H1 (cell line): ENCODE measurements at regions not wholly inside any gene's neighbourhood (a gene's known extent, or its start where the extent isn't known, plus 50 kb on each side); places are given as distances from the start of the nearest gene placed in this dataset.
A peak's percentile ranks its signal among the peaks of the same experiment; 100 is the strongest.

Source experiments
- CTCF ChIA-PET: fragments of 300-600 bp; sonication (Branson Sonifier 250); formaldehyde crosslinking; loops from one replicate; lab custom pipeline; 2021; ENCODE audit not compliant: partially characterized antibody; lab: Charles Lee
- POLR2A ChIA-PET: fragments of 300-600 bp; sonication (Branson Sonifier 250); formaldehyde crosslinking; loops from one replicate; lab custom pipeline; 2021; ENCODE audit warnings: inconsistent platforms; ENCODE audit not compliant: partially characterized antibody; lab: Charles Lee
- DNase-seq, 2 experiments: peaks; one replicate each; pipeline versions ENCODE4 v3.0.0 to v3.0.0-alpha.2; 2010 to 2022; ENCODE audit warnings: low spot score in 2 of 2, low read depth in 1 of 2, mixed read lengths in 1 of 2
- FAIRE-seq: peaks from 2 replicates; lab custom pipeline; 2011; peaks lifted over from hg19 to GRCh38; lab: Jason Lieb, UNC
- H2AFZ ChIP-seq: 2 replicates; pipeline ENCODE4 v1.8.1; 2012; ENCODE audit warnings: low read length, inconsistent platforms
- H2AK5ac ChIP-seq: 2 replicates; pipeline ENCODE4 v1.6.1; 2013; ENCODE audit warnings: low read depth, low read length
- H2BK120ac ChIP-seq: replicated peaks from 2 replicates; pipeline ENCODE3; 2013; ENCODE audit warnings: low read depth, low read length, inconsistent platforms
- H2BK12ac ChIP-seq: 2 replicates; pipeline ENCODE4 v1.6.1; 2013; ENCODE audit warnings: low read depth, low read length
- H2BK15ac ChIP-seq: 2 replicates; pipeline ENCODE4 v1.6.1; 2013; ENCODE audit warnings: low read length
- H2BK20ac ChIP-seq: 2 replicates; pipeline ENCODE4 v1.6.1; 2013; ENCODE audit warnings: low read length
- H2BK5ac ChIP-seq: 2 replicates; pipeline ENCODE4 v1.6.1; 2013; ENCODE audit warnings: low read depth, low read length
- H3K14ac ChIP-seq: 2 replicates; pipeline ENCODE4 v1.6.1; 2013; ENCODE audit warnings: inconsistent platforms; ENCODE audit not compliant: insufficient read length
- H3K18ac ChIP-seq: 2 replicates; pipeline ENCODE4 v1.6.1; 2013; ENCODE audit warnings: low read length; ENCODE audit errors: extremely low read depth
- H3K23ac ChIP-seq: 2 replicates; pipeline ENCODE4 v1.6.1; 2013; ENCODE audit warnings: inconsistent platforms; ENCODE audit not compliant: insufficient read length
- H3K23me2 ChIP-seq: 2 replicates; pipeline ENCODE4 v1.6.1; 2013; ENCODE audit warnings: low read depth, low read length
- H3K27ac ChIP-seq: 2 replicates; pipeline ENCODE4 v1.6.1; 2011; ENCODE audit warnings: low read depth, low read length, inconsistent platforms
- H3K27me3 ChIP-seq, 4 experiments: replicated peaks in 1 of 4; 1 replicate in 1 of 4; 2 replicates in 3 of 4; pipeline versions ENCODE4 v1.6.1 to v1.8.1; 2011 to 2013; ENCODE audit warnings: low read length in 3 of 4, mild to moderate bottlenecking in 3 of 4, inconsistent platforms in 2 of 4, mixed read lengths in 2 of 4, moderate library complexity in 1 of 4; ENCODE audit not compliant: control insufficient read depth in 3 of 4, insufficient read depth in 3 of 4; ENCODE audit errors: extremely low read depth in 1 of 4
- H3K36me3 ChIP-seq, 4 experiments: 2 replicates each; pipeline versions ENCODE4 v1.6.1 to v1.8.1; 2011 to 2013; ENCODE audit warnings: mild to moderate bottlenecking in 4 of 4, low read length in 3 of 4, moderate library complexity in 2 of 4, control low read depth in 1 of 4, inconsistent platforms in 1 of 4; ENCODE audit not compliant: insufficient read depth in 4 of 4, control insufficient read depth in 2 of 4
- H3K4ac ChIP-seq: replicated peaks from 2 replicates; pipeline ENCODE3; 2013; ENCODE audit warnings: low read length, low read depth, mixed read lengths, inconsistent platforms; ENCODE audit not compliant: insufficient read length
- H3K4me1 ChIP-seq, 4 experiments: replicated peaks in 1 of 4; 1 replicate in 1 of 4; 2 replicates in 3 of 4; pipeline versions ENCODE4 v1.6.1 to v1.8.1; 2011 to 2013; ENCODE audit warnings: low read length in 3 of 4, inconsistent platforms in 2 of 4, mixed read lengths in 1 of 4; ENCODE audit not compliant: insufficient read depth in 4 of 4, control insufficient read depth in 3 of 4
- H3K4me2 ChIP-seq, 2 experiments: 2 replicates each; pipeline versions ENCODE4 v1.6.1 to v1.8.1; 2011 to 2013; ENCODE audit warnings: low read depth in 2 of 2, low read length in 2 of 2, control low read depth in 1 of 2, inconsistent platforms in 1 of 2, mild to moderate bottlenecking in 1 of 2; ENCODE audit not compliant: insufficient read depth in 1 of 2
- H3K4me3 ChIP-seq, 4 experiments: fragments of 200-600, 300-600 bp in 1 of 4; sonication (generic), shearing (Covaris generic), sonication (Bioruptor Twin) in 1 of 4; 2 replicates each; pipeline versions ENCODE4 v1.5.1 to v1.8.1; 2011 to 2016; ENCODE audit warnings: low read length in 4 of 4, low read depth in 3 of 4, control low read depth in 2 of 4, inconsistent platforms in 2 of 4, mild to moderate bottlenecking in 2 of 4, mixed read lengths in 1 of 4, moderate library complexity in 1 of 4; ENCODE audit not compliant: insufficient read depth in 2 of 4; ENCODE audit errors: extremely low read depth in 1 of 4
- H3K56ac ChIP-seq: replicated peaks from 2 replicates; pipeline ENCODE3; 2013; ENCODE audit warnings: low read depth, mild to moderate bottlenecking, mixed read lengths, low read length, inconsistent platforms; ENCODE audit not compliant: insufficient read length
- H3K79me1 ChIP-seq: 2 replicates; pipeline ENCODE4 v1.6.1; 2013; ENCODE audit warnings: low read depth, low read length, control low read depth
- H3K79me2 ChIP-seq, 2 experiments: 2 replicates each; pipeline versions ENCODE4 v1.6.1 to v1.8.1; 2012 to 2013; ENCODE audit warnings: low read length in 2 of 2, mild to moderate bottlenecking in 2 of 2, inconsistent platforms in 1 of 2; ENCODE audit not compliant: insufficient read depth in 2 of 2, control insufficient read depth in 1 of 2
- H3K9ac ChIP-seq, 4 experiments: replicated peaks in 1 of 4; 1 replicate in 1 of 4; 2 replicates in 3 of 4; pipeline versions ENCODE4 v1.6.1 to v1.8.1; 2011 to 2013; ENCODE audit warnings: low read depth in 3 of 4, low read length in 3 of 4, control low read depth in 2 of 4, mild to moderate bottlenecking in 2 of 4, moderate library complexity in 2 of 4, inconsistent platforms in 1 of 4; ENCODE audit errors: extremely low read depth in 1 of 4
- H3K9me3 ChIP-seq, 2 experiments: 2 replicates each; pipeline versions ENCODE4 v1.6.1 to v1.8.1; 2012 to 2013; ENCODE audit warnings: mild to moderate bottlenecking in 2 of 2, moderate library complexity in 2 of 2, control low read depth in 1 of 2, inconsistent platforms in 1 of 2, low read depth in 1 of 2, low read length in 1 of 2, mixed read lengths in 1 of 2; ENCODE audit not compliant: insufficient read depth in 2 of 2
- H4K20me1 ChIP-seq, 2 experiments: replicated peaks in 1 of 2; 2 replicates each; pipeline versions ENCODE3 to v1.8.1; 2011 to 2013; ENCODE audit warnings: inconsistent platforms in 2 of 2, low read length in 2 of 2, mild to moderate bottlenecking in 1 of 2; ENCODE audit not compliant: insufficient read depth in 2 of 2, control insufficient read depth in 1 of 2
- H4K5ac ChIP-seq: 2 replicates; pipeline ENCODE4 v1.6.1; 2013; ENCODE audit warnings: low read length, low read depth, mixed read lengths, inconsistent platforms; ENCODE audit not compliant: insufficient read length
- H4K8ac ChIP-seq: 2 replicates; pipeline ENCODE4 v1.8.0; 2013; ENCODE audit warnings: mild to moderate bottlenecking, moderate library complexity, low read length, inconsistent platforms; ENCODE audit not compliant: insufficient read depth; ENCODE audit errors: extremely low read depth
- H4K91ac ChIP-seq: replicated peaks from 2 replicates; pipeline ENCODE3; 2013; ENCODE audit warnings: low read length, mixed read lengths, inconsistent platforms; ENCODE audit not compliant: insufficient read length
- CBX5 ChIP-seq: fragments of 300-800, 300-1000 bp; sonication (generic); IDR thresholded peaks from 2 replicates; pipeline ENCODE4 v1.7.1; 2016; ENCODE audit warnings: antibody characterized with exemption, low read length, low read depth
- GTF2F1 ChIP-seq: IDR thresholded peaks from 2 replicates; pipeline ENCODE4 v1.6.1; 2012; ENCODE audit warnings: low read depth, low read length, improper control_type of control experiment, borderline replicate concordance
- KDM5A ChIP-seq: fragments of 200-600 bp; IDR thresholded peaks from 2 replicates; pipeline ENCODE4 v1.7.1; 2012; ENCODE audit warnings: mild to moderate bottlenecking, low read length, inconsistent platforms, mixed read lengths
- NRF1 ChIP-seq: IDR thresholded peaks from 2 replicates; pipeline ENCODE4 v1.6.1; 2011; ENCODE audit warnings: mild to moderate bottlenecking, low read depth, low read length, improper control_type of control experiment
- WGBS, 2 experiments: shearing (Covaris generic) in 1 of 2; methylation state at CpG; one replicate each; pipeline versions ENCODE4 v1.1.6 to v1.1.7; 2013 to 2015; ENCODE audit warnings: low lambda C conversion rate in 2 of 2, mixed read lengths in 2 of 2, inconsistent platforms in 1 of 2, low coverage in 1 of 2, missing lambda C conversion rate in 1 of 2; ENCODE audit not compliant: insufficient replicate concordance in 2 of 2, insufficient coverage in 1 of 2, insufficient read length in 1 of 2; ENCODE audit errors: extremely low coverage in 1 of 2, missing lambda C conversion rate in 1 of 2; 5-methylcytosine and 5-hydroxymethylcytosine counted together
- TF ChIP-seq, protein P1 (sequence below): IDR thresholded peaks from 2 replicates; pipeline ENCODE4 v1.6.1; 2011; ENCODE audit warnings: low read depth, mild to moderate bottlenecking, low read length; ENCODE audit not compliant: insufficient read depth
- TF ChIP-seq, protein P2 (sequence below): IDR thresholded peaks from 2 replicates; pipeline ENCODE4 v1.6.1; 2011; ENCODE audit warnings: low read length, improper control_type of control experiment

DNA sequence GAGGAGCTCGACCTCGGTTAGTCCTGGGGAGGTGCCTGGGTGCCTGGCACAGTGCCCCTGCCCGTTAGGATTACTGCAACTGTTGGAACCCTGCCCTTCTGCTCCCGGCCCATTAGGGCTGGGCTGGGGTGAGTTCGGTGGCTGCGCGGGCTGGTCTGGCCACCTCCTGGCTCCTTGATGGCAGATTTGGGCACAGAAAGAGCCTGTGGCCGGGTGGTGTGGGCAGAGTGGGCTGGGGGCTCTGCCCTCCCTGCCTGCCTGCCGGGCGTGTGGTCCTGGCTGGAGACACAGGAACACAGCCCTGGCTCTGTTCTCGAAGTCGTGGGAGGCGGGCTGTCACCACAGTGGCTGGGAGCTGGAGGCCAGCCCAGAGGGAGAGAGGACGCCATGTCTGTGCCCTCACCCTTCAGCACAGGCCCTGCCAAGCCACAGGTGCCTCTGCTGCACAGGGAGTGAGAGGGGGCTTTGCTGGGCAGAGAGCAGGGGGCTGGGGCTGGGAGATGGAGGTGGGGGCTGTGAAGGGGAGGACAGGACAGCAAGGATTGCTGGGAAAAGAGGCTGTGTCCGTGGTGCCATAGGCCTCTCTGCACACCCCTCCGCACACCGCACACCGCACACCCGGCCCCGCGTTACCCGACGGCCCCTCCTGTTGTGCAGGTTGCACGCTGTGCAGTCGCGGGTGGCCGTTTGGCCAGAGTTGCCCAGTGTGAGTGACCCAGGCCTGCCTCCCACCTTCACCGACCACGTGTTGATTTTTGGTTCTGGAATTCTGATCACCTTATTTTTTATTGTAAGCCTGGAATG is 236.6 kb upstream of the GSE1 start:
- Histone ChIP-seq H2BK5ac (no peak overlapping the region), H3K23me2 (no peaks in the 10 kb centered on the region; the same call in 1 of the 2 replicates), H3K18ac (no peak overlapping the region), H3K14ac (no peak overlapping the region), H2AK5ac (no peak overlapping the region), H2BK12ac (no peak overlapping the region), H3K79me2 (no peaks in the 10 kb centered on the region), H3K4me2 (no peak overlapping the region), H3K27ac (no peak overlapping the region), H3K4me1 (peaks cover 0 to 1% (median 0%) of the 10 kb centered on the region in 4 experiments; a peak in 3 of 7 replicates), H3K27me3 (no peaks in the 10 kb centered on the region; a peak in 1 of 7 replicates), H3K9me3 (no peaks in the 10 kb centered on the region), H3K23ac (no peak overlapping the region), H3K36me3 (no peaks in the 10 kb centered on the region), H3K56ac (no peak overlapping the region), H3K4ac (no peak overlapping the region), H4K5ac (no peak overlapping the region), H4K8ac (0 out of 2 replicates have a peak overlapping the region, but pooled peaks have one; percentile 42), H4K20me1 (peaks cover 4 to 7% of the 10 kb centered on the region in 2 experiments), H3K79me1 (peaks cover 4% of the 10 kb centered on the region), H2BK20ac (no peak overlapping the region), H2BK120ac (no peak overlapping the region), H2AFZ (no peak overlapping the region), H3K4me3 (no peak overlapping the region), H2BK15ac (no peak overlapping the region), H3K9ac (no peak overlapping the region), H4K91ac (no peak overlapping the region)
- CTCF ChIA-PET: interaction anchor here (0.8 to 3.1 kb wide), 7 partner anchors 8 to 123 kb away, joined by 3 to 9 read pairs (median 3); no protein-coding TSS in a partner anchor
- no peak for FAIRE-seq
- 92% methylated on average over 27 of the region's 29 CpGs; no CpG with 5 or more reads in 1 of the 2 experiments for WGBS, 2 experiments
- POLR2A ChIA-PET: no interaction called here
- DNase-seq: no peak
- no peak for TF ChIP-seq CBX5
- TF ChIP-seq NRF1: no peak
- TF ChIP-seq GTF2F1: no peak
- TF ChIP-seq, protein P1, sequence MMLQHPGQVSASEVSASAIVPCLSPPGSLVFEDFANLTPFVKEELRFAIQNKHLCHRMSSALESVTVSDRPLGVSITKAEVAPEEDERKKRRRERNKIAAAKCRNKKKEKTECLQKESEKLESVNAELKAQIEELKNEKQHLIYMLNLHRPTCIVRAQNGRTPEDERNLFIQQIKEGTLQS: no peak
- TF ChIP-seq, protein P2, sequence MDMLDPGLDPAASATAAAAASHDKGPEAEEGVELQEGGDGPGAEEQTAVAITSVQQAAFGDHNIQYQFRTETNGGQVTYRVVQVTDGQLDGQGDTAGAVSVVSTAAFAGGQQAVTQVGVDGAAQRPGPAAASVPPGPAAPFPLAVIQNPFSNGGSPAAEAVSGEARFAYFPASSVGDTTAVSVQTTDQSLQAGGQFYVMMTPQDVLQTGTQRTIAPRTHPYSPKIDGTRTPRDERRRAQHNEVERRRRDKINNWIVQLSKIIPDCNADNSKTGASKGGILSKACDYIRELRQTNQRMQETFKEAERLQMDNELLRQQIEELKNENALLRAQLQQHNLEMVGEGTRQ: no peak
- no peak for TF ChIP-seq KDM5A
